Bronchial epithelial cell (primary cell): ENCODE measurements at regions not wholly inside any gene's neighbourhood (a gene's known extent, or its start where the extent isn't known, plus 50 kb on each side); places are given as distances from the start of the nearest gene placed in this dataset.

Source experiments
- DNase-seq: peaks from one replicate; pipeline ENCODE4 v3.0.0-alpha.2; 2010; ENCODE audit warnings: low read depth
- FAIRE-seq: peaks from 2 replicates; lab custom pipeline; 2011; peaks lifted over from hg19 to GRCh38; lab: Jason Lieb, UNC
- H3K27me3 ChIP-seq: 2 replicates; pipeline ENCODE4 v1.5.1; 2011; ENCODE audit warnings: low read length; ENCODE audit not compliant: control insufficient read depth, insufficient read depth
- H3K36me3 ChIP-seq: 2 replicates; pipeline ENCODE4 v1.5.1; 2011; ENCODE audit warnings: low read length; ENCODE audit not compliant: control insufficient read depth, insufficient read depth
- H3K4me3 ChIP-seq: 2 replicates; pipeline ENCODE4 v1.5.1; 2011; ENCODE audit warnings: mild to moderate bottlenecking, low read depth, low read length, control low read depth
- TF ChIP-seq, protein P1 (sequence below): IDR thresholded peaks from 2 replicates; pipeline ENCODE4 v1.5.1; 2011; ENCODE audit warnings: mild to moderate bottlenecking, moderate library complexity, low read length, control low read depth, inconsistent platforms; ENCODE audit not compliant: insufficient read depth, severe bottlenecking

DNA sequence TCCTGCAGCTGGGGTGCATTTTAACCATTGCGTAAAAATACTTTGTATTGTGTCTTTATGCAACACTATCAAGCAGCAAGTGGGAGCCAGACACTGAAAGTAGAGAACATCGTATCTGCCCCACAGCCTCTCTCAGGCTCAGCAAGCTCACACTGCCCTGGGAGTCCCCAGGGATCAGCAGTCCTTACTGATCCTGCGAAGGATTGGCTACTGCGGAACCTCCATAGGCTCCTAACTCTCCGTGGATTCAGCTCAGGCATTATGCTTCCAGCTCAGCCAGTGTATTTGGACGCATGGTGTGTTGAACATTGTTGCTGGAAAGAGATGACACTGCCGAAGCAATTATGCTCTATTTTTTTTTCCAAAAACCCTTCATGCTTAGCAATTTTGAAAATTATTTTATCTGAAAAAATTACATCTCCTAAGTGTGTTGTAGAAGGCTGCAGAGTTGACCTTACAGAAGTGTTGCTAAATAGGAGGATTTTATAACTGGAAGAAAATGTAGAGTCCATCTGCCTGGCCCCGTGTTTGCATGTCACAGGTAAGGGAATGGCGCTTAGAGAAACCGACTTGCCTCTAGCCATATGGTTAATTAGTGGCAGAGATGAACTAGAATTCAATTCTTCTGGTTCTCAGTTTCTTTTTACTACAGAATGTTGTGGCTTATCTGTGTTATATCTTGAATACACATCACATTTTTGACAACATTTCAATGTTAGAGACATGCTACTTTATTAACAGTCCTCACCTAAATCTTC, 276.4 kb upstream of the COBL start:
- TF ChIP-seq, protein P1, sequence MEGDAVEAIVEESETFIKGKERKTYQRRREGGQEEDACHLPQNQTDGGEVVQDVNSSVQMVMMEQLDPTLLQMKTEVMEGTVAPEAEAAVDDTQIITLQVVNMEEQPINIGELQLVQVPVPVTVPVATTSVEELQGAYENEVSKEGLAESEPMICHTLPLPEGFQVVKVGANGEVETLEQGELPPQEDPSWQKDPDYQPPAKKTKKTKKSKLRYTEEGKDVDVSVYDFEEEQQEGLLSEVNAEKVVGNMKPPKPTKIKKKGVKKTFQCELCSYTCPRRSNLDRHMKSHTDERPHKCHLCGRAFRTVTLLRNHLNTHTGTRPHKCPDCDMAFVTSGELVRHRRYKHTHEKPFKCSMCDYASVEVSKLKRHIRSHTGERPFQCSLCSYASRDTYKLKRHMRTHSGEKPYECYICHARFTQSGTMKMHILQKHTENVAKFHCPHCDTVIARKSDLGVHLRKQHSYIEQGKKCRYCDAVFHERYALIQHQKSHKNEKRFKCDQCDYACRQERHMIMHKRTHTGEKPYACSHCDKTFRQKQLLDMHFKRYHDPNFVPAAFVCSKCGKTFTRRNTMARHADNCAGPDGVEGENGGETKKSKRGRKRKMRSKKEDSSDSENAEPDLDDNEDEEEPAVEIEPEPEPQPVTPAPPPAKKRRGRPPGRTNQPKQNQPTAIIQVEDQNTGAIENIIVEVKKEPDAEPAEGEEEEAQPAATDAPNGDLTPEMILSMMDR: no peak
- H3K27me3 ChIP-seq: no peaks in the 10 kb centered on the region
- FAIRE-seq: no peak

DNA sequence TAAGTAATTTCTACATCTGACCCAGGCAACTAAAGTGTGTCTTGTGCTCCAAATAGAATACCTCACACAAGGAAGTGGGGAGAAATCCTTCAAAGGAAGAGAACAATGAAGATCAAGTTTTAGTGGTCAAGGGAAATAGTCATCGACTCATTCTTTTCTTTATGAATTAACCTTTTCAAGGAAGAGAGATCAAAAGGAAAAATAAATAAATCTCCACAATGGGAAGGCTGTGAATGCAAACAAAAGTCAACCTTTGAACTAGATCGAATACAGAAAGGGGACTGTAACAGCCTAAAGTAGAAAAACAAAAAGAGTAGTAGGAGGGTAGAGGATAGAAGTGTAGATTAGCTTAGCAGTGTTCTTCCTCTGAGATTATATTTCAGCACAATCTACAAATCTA, 274.6 kb upstream of the COBL start:
- no peak for FAIRE-seq

More for the DNA sequence above, 276.4 kb upstream of the COBL start:
- Histone ChIP-seq H3K36me3 (no peaks in the 10 kb centered on the region), H3K4me3 (no peak overlapping the region)
- no peak for DNase-seq

DNA sequence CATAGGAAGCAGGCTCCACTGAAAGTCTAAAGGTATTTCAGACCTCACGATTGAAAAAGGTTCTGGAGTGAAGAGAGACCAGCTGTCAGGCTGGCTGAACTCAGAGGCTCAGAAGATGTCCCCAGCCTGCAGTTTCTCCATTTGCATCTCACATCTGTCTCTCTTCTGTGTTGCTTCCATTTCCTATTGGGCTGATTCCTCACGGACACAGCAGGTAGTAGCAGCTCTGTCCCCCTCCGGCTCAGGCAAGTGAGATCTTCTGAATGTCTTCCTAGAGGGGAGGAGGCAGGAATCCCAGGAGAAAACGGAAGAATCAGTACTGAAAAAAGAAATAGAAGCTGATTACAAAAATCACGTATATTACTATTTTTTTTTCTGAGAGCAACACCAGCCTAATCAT, 274.1 kb upstream of the COBL start:
- no peak for DNase-seq
- H3K27me3 ChIP-seq: no peaks in the 10 kb centered on the region
- TF ChIP-seq, protein P1: no peak
- no peak overlapping the region for H3K4me3 ChIP-seq
- H3K36me3 ChIP-seq: no peaks in the 10 kb centered on the region
- no peak for FAIRE-seq

More for the DNA sequence above, 274.6 kb upstream of the COBL start:
- H3K36me3 ChIP-seq: no peaks in the 10 kb centered on the region
- TF ChIP-seq, protein P1: no peak
- H3K4me3 ChIP-seq: no peak overlapping the region
- H3K27me3 ChIP-seq: no peaks in the 10 kb centered on the region
- no peak for DNase-seq

DNA sequence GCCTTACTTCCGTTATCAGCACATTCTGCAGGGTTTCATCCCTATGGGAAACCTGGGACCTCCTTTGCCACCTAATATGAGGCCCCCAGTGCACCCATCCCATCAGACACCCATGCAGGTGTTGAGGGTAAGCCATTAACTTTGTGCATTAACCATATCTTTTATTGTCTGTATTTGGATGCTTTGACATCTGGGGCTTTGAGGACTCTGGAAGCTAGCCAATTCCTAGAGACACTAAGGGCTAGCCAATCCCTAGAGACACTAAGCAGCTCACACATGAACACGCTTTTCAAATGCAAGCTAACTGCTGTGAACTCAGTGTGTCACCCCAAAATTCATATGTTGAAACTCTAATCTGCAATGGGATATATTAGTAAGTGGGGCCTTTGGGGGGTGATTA, 272.5 kb upstream of the COBL start:
- no peak overlapping the region for H3K4me3 ChIP-seq
- TF ChIP-seq, protein P1: no peak
- FAIRE-seq (no peak), DNase-seq (no peak)
- no peaks in the 10 kb centered on the region for H3K27me3 ChIP-seq
- H3K36me3 ChIP-seq: no peaks in the 10 kb centered on the region

DNA sequence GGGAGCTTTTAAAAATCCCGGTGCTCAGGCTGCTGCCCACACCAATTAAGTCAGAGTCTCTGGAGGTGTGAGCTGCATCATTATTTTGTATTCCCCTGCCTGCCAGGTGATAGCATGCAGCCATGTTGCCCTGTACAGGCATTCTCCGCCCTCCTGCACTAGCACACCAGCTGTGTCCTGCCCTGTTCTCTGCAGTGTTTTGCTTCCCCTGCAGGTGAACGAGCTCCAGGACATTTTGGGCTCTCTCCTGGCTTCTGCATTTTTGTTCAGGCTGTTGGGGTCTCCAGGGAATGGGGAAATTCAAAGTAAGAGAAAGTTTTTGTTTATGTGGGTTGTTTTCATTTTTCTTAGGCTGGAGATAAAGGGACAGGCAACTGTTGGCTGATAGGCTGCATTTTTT, 271.0 kb upstream of the COBL start:
- FAIRE-seq: no peak
- TF ChIP-seq, protein P1: no peak
- H3K4me3 ChIP-seq: no peak overlapping the region
- DNase-seq: no peak
- H3K36me3 ChIP-seq: no peaks in the 10 kb centered on the region
- no peaks in the 10 kb centered on the region for H3K27me3 ChIP-seq

DNA sequence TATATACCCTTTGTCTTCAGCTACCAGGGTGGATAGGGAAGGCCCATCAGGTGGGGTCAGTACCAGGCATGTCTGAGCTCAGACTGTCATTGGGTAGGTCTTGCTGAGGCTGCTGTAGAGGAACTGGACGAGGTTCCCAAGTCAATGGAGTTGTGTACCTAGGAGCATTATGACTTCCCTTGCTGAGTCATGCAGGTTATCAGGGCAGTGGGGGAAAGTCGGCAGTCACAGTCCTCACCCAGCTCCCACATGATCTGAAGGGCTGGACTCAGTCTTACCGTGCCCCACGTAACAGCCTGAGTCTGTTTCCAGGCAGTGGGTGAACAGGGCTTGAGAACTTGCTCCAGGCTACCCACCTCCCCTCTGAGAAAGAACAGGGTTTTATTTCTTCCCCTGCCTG, 260.8 kb upstream of the COBL start:
- Histone ChIP-seq H3K36me3 (no peaks in the 10 kb centered on the region), H3K4me3 (no peak overlapping the region), H3K27me3 (no peaks in the 10 kb centered on the region)
- TF ChIP-seq, protein P1: no peak
- FAIRE-seq (peak; percentile 7), DNase-seq (no peak)
